ENCODE measurements at regions not wholly inside any gene's neighbourhood (a gene's known extent, or its start where the extent isn't known, plus 50 kb on each side); places are given as distances from the start of the nearest gene placed in this dataset.
A peak's percentile ranks its signal among the peaks of the same experiment; 100 is the strongest.

GRCh38 chr22:45094825-45095224, 68.9 kb upstream of the NUP50 start:
- DNase-seq (ENCODE audit: low read depth in 2 of 2, low spot score in 1 of 2) = no peak

- DNase-seq (ENCODE audit: low read depth in 2 of 2, low spot score in 1 of 2) = peak; percentile 5
Observed at GRCh38 chr22:45096256-45096907, 67.3 kb upstream of the NUP50 start.

- no peak for DNase-seq (ENCODE audit: low read depth in 2 of 2, low spot score in 1 of 2)
Observed at GRCh38 chr22:45097061-45097460, 66.7 kb upstream of the NUP50 start.

- DNase-seq (ENCODE audit: low read depth in 2 of 2, low spot score in 1 of 2) = no peak
Observed at GRCh38 chr22:45098056-45098455, 65.7 kb upstream of the NUP50 start.

- DNase-seq (ENCODE audit: low read depth in 2 of 2, low spot score in 1 of 2) = no peak
Observed at GRCh38 chr22:45099961-45100360, 63.8 kb upstream of the NUP50 start.

- DNase-seq (ENCODE audit: low read depth in 2 of 2, low spot score in 1 of 2) = no peak
Observed at GRCh38 chr22:45101515-45102227, 62.1 kb upstream of the NUP50 start.

GRCh38 chr22:45102896-45103420, 60.8 kb upstream of the NUP50 start:
- no peak for DNase-seq (ENCODE audit: low read depth in 2 of 2, low spot score in 1 of 2)

- DNase-seq (ENCODE audit: low read depth in 2 of 2, low spot score in 1 of 2) = no peak
Observed at GRCh38 chr22:45103756-45104155, 60.0 kb upstream of the NUP50 start.

GRCh38 chr22:45104313-45104712, 59.4 kb upstream of the NUP50 start:
- DNase-seq (ENCODE audit: low read depth in 2 of 2, low spot score in 1 of 2) = no peak

GRCh38 chr22:45105281-45105702, 58.4 kb upstream of the NUP50 start:
- no peak for DNase-seq (ENCODE audit: low read depth in 2 of 2, low spot score in 1 of 2)

GRCh38 chr22:45107671-45108070, 56.1 kb upstream of the NUP50 start:
- no peak for DNase-seq (ENCODE audit: low read depth in 2 of 2, low spot score in 1 of 2)

GRCh38 chr22:45112136-45112879, 51.4 kb upstream of the NUP50 start:
- no peak for DNase-seq (ENCODE audit: low read depth in 2 of 2, low spot score in 1 of 2)

Measured in stimulated activated CD8-positive, alpha-beta memory T cell treated with anti-CD3 and anti-CD28 coated beads, Interleukin-4, amount 100 ng/mL, for 4 hours (primary cell).